ENCODE measurements at regions not wholly inside any gene's neighbourhood (a gene's known extent, or its start where the extent isn't known, plus 50 kb on each side); places are given as distances from the start of the nearest gene placed in this dataset.

- intact Hi-C loops (cut with DNase I; ENCODE audit: low total_unique reads) (no loop called here), in situ Hi-C loops (cut with MboI; ENCODE audit: low sequenced_read_pairs in 4 of 4) (no loop called here)
- Histone ChIP-seq H3K27ac (no peak overlapping the region), H3K27me3 (peaks cover 0 to 3% (median 0%) of the 10 kb centered on the region in 3 donors), H3K36me3 (no peaks in the 10 kb centered on the region), H3K4me3 (no peak overlapping the region), H3K4me1 (peaks cover 0 to 4% of the 10 kb centered on the region in 2 donors), H3K9me3 (no peaks in the 10 kb centered on the region)
- no peak for ATAC-seq
- no peak for DNase-seq
- no peak for TF ChIP-seq CTCF (IDR thresholded peaks at IDR 0.05 in 4 of 5, conservative IDR thresholded peaks at IDR 0.05 in 1 of 5)
- TF ChIP-seq POLR2A (IDR thresholded peaks at IDR 0.05) = no peak
Observed at GRCh38 chr20:24722586-24722985, 226.5 kb upstream of the CST7 start.

GRCh38 chr20:24723186-24723585, 225.9 kb upstream of the CST7 start:
- Histone ChIP-seq H3K9me3 (no peaks in the 10 kb centered on the region), H3K4me3 (no peak overlapping the region), H3K4me1 (peaks cover 0 to 3% of the 10 kb centered on the region in 2 donors), H3K27me3 (peaks cover 0 to 3% (median 0%) of the 10 kb centered on the region in 3 donors), H3K36me3 (no peaks in the 10 kb centered on the region), H3K27ac (no peak overlapping the region)
- in situ Hi-C loops (cut with MboI; ENCODE audit: low sequenced_read_pairs in 4 of 4) (no loop called here), intact Hi-C loops (cut with DNase I; ENCODE audit: low total_unique reads) (no loop called here)
- no peak for ATAC-seq
- no peak for DNase-seq
- TF ChIP-seq CTCF (IDR thresholded peaks at IDR 0.05 in 4 of 5, conservative IDR thresholded peaks at IDR 0.05 in 1 of 5) (no peak), POLR2A (IDR thresholded peaks at IDR 0.05) (no peak)

GRCh38 chr20:24723647-24724352, 225.3 kb upstream of the CST7 start:
- Histone ChIP-seq H3K27me3 (peaks cover 0 to 3% (median 0%) of the 10 kb centered on the region in 3 donors), H3K9me3 (no peaks in the 10 kb centered on the region), H3K36me3 (no peaks in the 10 kb centered on the region), H3K27ac (no peak overlapping the region), H3K4me1 (no peaks in the 10 kb centered on the region), H3K4me3 (no peak overlapping the region)
- ATAC-seq (no peak), DNase-seq (no peak)
- intact Hi-C loops (cut with DNase I; ENCODE audit: low total_unique reads) (no loop called here), in situ Hi-C loops (cut with MboI; ENCODE audit: low sequenced_read_pairs in 4 of 4) (no loop called here)
- TF ChIP-seq POLR2A (IDR thresholded peaks at IDR 0.05) = no peak
- no peak for TF ChIP-seq CTCF (IDR thresholded peaks at IDR 0.05 in 4 of 5, conservative IDR thresholded peaks at IDR 0.05 in 1 of 5)

GRCh38 chr20:24724982-24725533, 224.0 kb upstream of the CST7 start:
- intact Hi-C loops (cut with DNase I; ENCODE audit: low total_unique reads) = no loop called here
- DNase-seq = no peak
- no peak overlapping the region for H3K4me3 ChIP-seq
- TF ChIP-seq POLR2A (IDR thresholded peaks at IDR 0.05) (no peak), CTCF (IDR thresholded peaks at IDR 0.05 in 4 of 5, conservative IDR thresholded peaks at IDR 0.05 in 1 of 5) (no peak)
- no peaks in the 10 kb centered on the region for H3K9me3 ChIP-seq
- ATAC-seq = no peak
- peaks cover 0 to 3% (median 0%) of the 10 kb centered on the region in 3 donors for H3K27me3 ChIP-seq
- H3K4me1 ChIP-seq = no peaks in the 10 kb centered on the region
- no peaks in the 10 kb centered on the region for H3K36me3 ChIP-seq
- in situ Hi-C loops (cut with MboI; ENCODE audit: low sequenced_read_pairs in 4 of 4) = no loop called here
- no peak overlapping the region for H3K27ac ChIP-seq
